ENCODE measurements at regions not wholly inside any gene's neighbourhood (a gene's known extent, or its start where the extent isn't known, plus 50 kb on each side); places are given as distances from the start of the nearest gene placed in this dataset.

DNA sequence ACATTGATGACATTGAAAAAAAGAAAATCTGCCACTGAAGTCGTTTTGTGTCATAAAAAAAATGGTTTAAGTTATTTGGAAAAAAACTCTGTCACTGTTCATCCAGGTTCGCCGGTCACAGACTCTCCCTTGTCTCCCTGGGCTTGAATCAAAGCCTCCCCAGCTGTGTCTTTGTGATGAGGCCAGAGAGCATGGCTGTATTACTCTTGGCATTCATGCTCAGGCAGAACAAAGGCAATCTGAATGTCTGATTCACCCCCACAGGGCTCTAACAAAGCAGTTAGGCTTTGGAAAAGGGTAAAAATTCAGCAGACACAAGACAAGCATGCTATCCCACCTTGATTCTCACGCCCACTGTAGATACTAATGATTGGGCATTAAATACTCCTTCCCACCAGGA, 304.3 kb upstream of the PLD5 start:
- TF ChIP-seq, protein P1, sequence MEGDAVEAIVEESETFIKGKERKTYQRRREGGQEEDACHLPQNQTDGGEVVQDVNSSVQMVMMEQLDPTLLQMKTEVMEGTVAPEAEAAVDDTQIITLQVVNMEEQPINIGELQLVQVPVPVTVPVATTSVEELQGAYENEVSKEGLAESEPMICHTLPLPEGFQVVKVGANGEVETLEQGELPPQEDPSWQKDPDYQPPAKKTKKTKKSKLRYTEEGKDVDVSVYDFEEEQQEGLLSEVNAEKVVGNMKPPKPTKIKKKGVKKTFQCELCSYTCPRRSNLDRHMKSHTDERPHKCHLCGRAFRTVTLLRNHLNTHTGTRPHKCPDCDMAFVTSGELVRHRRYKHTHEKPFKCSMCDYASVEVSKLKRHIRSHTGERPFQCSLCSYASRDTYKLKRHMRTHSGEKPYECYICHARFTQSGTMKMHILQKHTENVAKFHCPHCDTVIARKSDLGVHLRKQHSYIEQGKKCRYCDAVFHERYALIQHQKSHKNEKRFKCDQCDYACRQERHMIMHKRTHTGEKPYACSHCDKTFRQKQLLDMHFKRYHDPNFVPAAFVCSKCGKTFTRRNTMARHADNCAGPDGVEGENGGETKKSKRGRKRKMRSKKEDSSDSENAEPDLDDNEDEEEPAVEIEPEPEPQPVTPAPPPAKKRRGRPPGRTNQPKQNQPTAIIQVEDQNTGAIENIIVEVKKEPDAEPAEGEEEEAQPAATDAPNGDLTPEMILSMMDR (conservative IDR thresholded peaks at IDR 0.05; ENCODE audit: low read length) = no peak
- no peak for TF ChIP-seq EZH2phosphoT487 (IDR thresholded peaks at IDR 0.05; ENCODE audit: borderline replicate concordance, low read depth, low read length)
- Histone ChIP-seq H3K4me3 (ENCODE audit: low read depth, low read length, poor library complexity, severe bottlenecking) (no peak overlapping the region), H3K9me2 (ENCODE audit: insufficient read depth, low read length) (no peaks in the 10 kb centered on the region), H3K9me3 (ENCODE audit: low read length) (no peaks in the 10 kb centered on the region), H3K27ac (ENCODE audit: low read depth, low read length, poor library complexity, severe bottlenecking) (no peak overlapping the region), H2AFZ (ENCODE audit: low read length) (no peak overlapping the region), H3K79me2 (ENCODE audit: insufficient read depth, low read depth, low read length) (no peaks in the 10 kb centered on the region), H3K36me3 (ENCODE audit: insufficient read depth, low read length) (no peaks in the 10 kb centered on the region), H3K4me2 (ENCODE audit: low read length) (no peak overlapping the region), H3K4me1 (ENCODE audit: insufficient read depth, low read length, poor library complexity, severe bottlenecking) (no peaks in the 10 kb centered on the region), H4K20me1 (ENCODE audit: insufficient read depth, low read length) (no peaks in the 10 kb centered on the region)
- CTCF ChIA-PET (ENCODE audit: unreplicated experiment) = no interaction called here
- no peak for DNase-seq (ENCODE audit: low spot score)
- no TSS peak for BruUV-seq (replicated peaks)
- POLR2A ChIA-PET = no interaction called here
- intact Hi-C loops (cut with micrococcal nuclease; ENCODE audit: unreplicated experiment) = no loop called here

DNA sequence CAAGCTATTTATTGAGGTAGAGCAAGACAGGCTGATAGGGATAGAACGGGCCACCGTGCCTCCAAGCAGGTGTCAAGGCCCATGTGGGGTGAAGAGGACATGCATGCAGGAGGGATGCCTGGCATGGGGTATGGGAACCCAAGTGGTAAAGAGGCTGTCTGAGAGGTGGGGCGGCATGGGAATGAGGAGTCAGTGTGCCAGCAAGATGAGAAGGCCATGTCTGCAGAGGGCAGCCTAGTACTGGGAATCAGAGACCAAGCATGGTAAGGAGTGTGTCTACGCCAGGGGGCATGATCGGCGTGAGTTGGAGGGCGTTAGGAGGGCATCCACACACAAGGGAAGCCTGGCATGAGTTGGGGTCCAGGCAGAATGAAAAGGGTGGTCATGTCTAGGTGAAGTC, 303.7 kb upstream of the PLD5 start:
- ChIA-PET CTCF (ENCODE audit: unreplicated experiment) (no interaction called here), POLR2A (interaction anchor here (0.7 kb wide), 1 partner anchor 216 kb away, joined by 3 read pairs; no protein-coding TSS in a partner anchor)
- Histone ChIP-seq H3K4me1 (ENCODE audit: insufficient read depth, low read length, poor library complexity, severe bottlenecking) (no peaks in the 10 kb centered on the region), H4K20me1 (ENCODE audit: insufficient read depth, low read length) (no peaks in the 10 kb centered on the region), H3K4me2 (ENCODE audit: low read length) (no peak overlapping the region), H3K27ac (ENCODE audit: low read depth, low read length, poor library complexity, severe bottlenecking) (no peak overlapping the region), H3K36me3 (ENCODE audit: insufficient read depth, low read length) (no peaks in the 10 kb centered on the region), H3K79me2 (ENCODE audit: insufficient read depth, low read depth, low read length) (no peaks in the 10 kb centered on the region), H2AFZ (ENCODE audit: low read length) (no peak overlapping the region), H3K9me2 (ENCODE audit: insufficient read depth, low read length) (no peaks in the 10 kb centered on the region), H3K9me3 (ENCODE audit: low read length) (no peaks in the 10 kb centered on the region), H3K4me3 (ENCODE audit: low read depth, low read length, poor library complexity, severe bottlenecking) (no peak overlapping the region)
- no TSS peak for BruUV-seq (replicated peaks)
- intact Hi-C loops (cut with micrococcal nuclease; ENCODE audit: unreplicated experiment) = no loop called here
- TF ChIP-seq EZH2phosphoT487 (IDR thresholded peaks at IDR 0.05; ENCODE audit: borderline replicate concordance, low read depth, low read length) = no peak
- TF ChIP-seq, protein P1 (conservative IDR thresholded peaks at IDR 0.05; ENCODE audit: low read length) = 0 out of 2 replicates have a peak, but pooled peaks have one; percentile 17
- no peak for DNase-seq (ENCODE audit: low spot score)

DNA sequence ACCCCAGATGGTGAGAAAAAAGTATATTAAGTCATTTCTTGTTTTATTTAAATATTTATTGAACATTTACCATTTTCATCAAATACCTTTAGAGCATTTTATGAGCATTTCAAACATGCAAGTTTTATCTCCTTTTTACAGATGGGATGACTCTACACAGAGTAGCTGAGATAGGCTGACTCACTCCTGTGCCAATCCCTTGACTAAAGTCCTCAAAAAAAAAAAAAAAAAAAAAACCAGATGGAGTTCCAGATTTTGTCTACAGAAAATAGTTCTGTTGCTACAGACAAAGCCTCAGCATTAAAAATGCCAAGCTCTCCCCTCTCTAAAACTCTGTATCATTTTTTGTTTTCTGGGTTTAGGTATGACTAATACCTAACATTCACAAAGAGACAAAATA, 303.0 kb upstream of the PLD5 start:
- Histone ChIP-seq H4K20me1 (ENCODE audit: insufficient read depth, low read length) (no peaks in the 10 kb centered on the region), H3K4me3 (ENCODE audit: low read depth, low read length, poor library complexity, severe bottlenecking) (no peak overlapping the region), H3K4me2 (ENCODE audit: low read length) (no peak overlapping the region), H3K36me3 (ENCODE audit: insufficient read depth, low read length) (no peaks in the 10 kb centered on the region), H2AFZ (ENCODE audit: low read length) (no peak overlapping the region), H3K79me2 (ENCODE audit: insufficient read depth, low read depth, low read length) (no peaks in the 10 kb centered on the region), H3K9me3 (ENCODE audit: low read length) (no peaks in the 10 kb centered on the region), H3K9me2 (ENCODE audit: insufficient read depth, low read length) (no peaks in the 10 kb centered on the region), H3K27ac (ENCODE audit: low read depth, low read length, poor library complexity, severe bottlenecking) (no peak overlapping the region), H3K4me1 (ENCODE audit: insufficient read depth, low read length, poor library complexity, severe bottlenecking) (no peaks in the 10 kb centered on the region)
- TF ChIP-seq, protein P1 (conservative IDR thresholded peaks at IDR 0.05; ENCODE audit: low read length) = no peak
- TF ChIP-seq EZH2phosphoT487 (IDR thresholded peaks at IDR 0.05; ENCODE audit: borderline replicate concordance, low read depth, low read length) = no peak
- POLR2A ChIA-PET = interaction anchor here (0.5 to 0.7 kb wide), 4 partner anchors 16 to 835 kb away, joined by 3 to 4 read pairs (median 3); no protein-coding TSS in a partner anchor
- CTCF ChIA-PET (ENCODE audit: unreplicated experiment) = no interaction called here
- DNase-seq (ENCODE audit: low spot score) = no peak
- no TSS peak for BruUV-seq (replicated peaks)
- intact Hi-C loops (cut with micrococcal nuclease; ENCODE audit: unreplicated experiment) = no loop called here

Measured in OCI-LY7 (cell line).